ENCODE measurements at regions not wholly inside any gene's neighbourhood (a gene's known extent, or its start where the extent isn't known, plus 50 kb on each side); places are given as distances from the start of the nearest gene placed in this dataset.

GRCh38 chr18:60775978-60776377, 403.4 kb upstream of the MC4R start:
- DNase-seq: no peak
- POLR2A ChIA-PET: no interaction called here
- H3K9me3 ChIP-seq (ENCODE audit: low read length): peaks cover 2% of the 10 kb centered on the region
- H3K27ac ChIP-seq (ENCODE audit: low read depth, low read length): no peak overlapping the region
- Mint-ChIP-seq H3K9me3 (peaks cover 3 to 36% (median 21%) of the 10 kb centered on the region in 5 donors), H3K4me1 (no peaks in the 10 kb centered on the region), H3K27me3 (no peaks in the 10 kb centered on the region), H3K27ac (no peak overlapping the region), H3K4me3 (no peak overlapping the region), H3K36me3 (no peaks in the 10 kb centered on the region)
- H3K4me3 ChIP-seq (ENCODE audit: low read length): no peak overlapping the region
- no peaks in the 10 kb centered on the region for H3K4me1 ChIP-seq (ENCODE audit: insufficient read depth, low read length)
- H3K36me3 ChIP-seq (ENCODE audit: insufficient read depth, low read length): no peaks in the 10 kb centered on the region
- CTCF ChIA-PET: no interaction called here
- H3K27me3 ChIP-seq (ENCODE audit: insufficient read depth, low read length, poor library complexity, severe bottlenecking): no peaks in the 10 kb centered on the region

GRCh38 chr18:60784161-60784560, 411.6 kb upstream of the MC4R start:
- H3K36me3 ChIP-seq (ENCODE audit: insufficient read depth, low read length): no peaks in the 10 kb centered on the region
- no peaks in the 10 kb centered on the region for H3K36me3 Mint-ChIP-seq
- H3K27ac Mint-ChIP-seq: no peak overlapping the region
- CTCF ChIA-PET: no interaction called here
- POLR2A ChIA-PET: no interaction called here
- no peak overlapping the region for H3K4me3 Mint-ChIP-seq
- H3K27me3 Mint-ChIP-seq: no peaks in the 10 kb centered on the region
- H3K27me3 ChIP-seq (ENCODE audit: insufficient read depth, low read length, poor library complexity, severe bottlenecking): no peaks in the 10 kb centered on the region
- DNase-seq: no peak
- no peaks in the 10 kb centered on the region for H3K9me3 ChIP-seq (ENCODE audit: low read length)
- no peaks in the 10 kb centered on the region for H3K4me1 Mint-ChIP-seq
- no peak overlapping the region for H3K4me3 ChIP-seq (ENCODE audit: low read length)
- H3K9me3 Mint-ChIP-seq: peaks cover 2 to 16% (median 5%) of the 10 kb centered on the region in 5 donors
- no peak overlapping the region for H3K27ac ChIP-seq (ENCODE audit: low read depth, low read length)
- H3K4me1 ChIP-seq (ENCODE audit: insufficient read depth, low read length): no peaks in the 10 kb centered on the region

DNA sequence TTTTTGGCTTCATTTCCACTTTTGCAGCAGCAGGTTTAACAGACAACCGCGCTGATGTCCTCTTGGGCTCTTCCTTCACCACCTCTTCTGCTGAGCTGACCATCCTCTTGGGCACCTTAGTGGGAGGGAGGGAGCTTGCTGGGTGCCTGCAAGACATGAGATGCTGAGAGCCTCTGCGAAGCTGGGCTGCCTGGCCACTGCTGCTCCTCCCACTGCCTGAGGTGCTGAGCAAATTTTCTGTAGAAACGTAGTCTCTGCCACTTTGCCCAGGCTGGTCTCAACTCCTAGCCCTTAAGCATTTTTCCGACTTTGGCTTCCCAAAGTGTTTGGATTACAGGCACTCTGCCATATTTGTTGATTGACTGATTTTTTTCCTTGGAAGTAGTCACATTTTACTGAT, 422.2 kb upstream of the MC4R start:
- ChIA-PET POLR2A (no interaction called here), CTCF (no interaction called here)
- Mint-ChIP-seq H3K4me3 (no peak overlapping the region), H3K27ac (no peak overlapping the region), H3K27me3 (no peaks in the 10 kb centered on the region), H3K36me3 (no peaks in the 10 kb centered on the region), H3K9me3 (peaks cover 9 to 16% (median 10%) of the 10 kb centered on the region in 5 donors), H3K4me1 (no peaks in the 10 kb centered on the region)
- DNase-seq: no peak
- H3K27me3 ChIP-seq (ENCODE audit: insufficient read depth, low read length, poor library complexity, severe bottlenecking): no peaks in the 10 kb centered on the region
- H3K9me3 ChIP-seq (ENCODE audit: low read length): no peaks in the 10 kb centered on the region
- no peaks in the 10 kb centered on the region for H3K4me1 ChIP-seq (ENCODE audit: insufficient read depth, low read length)
- no peak overlapping the region for H3K27ac ChIP-seq (ENCODE audit: low read depth, low read length)
- no peak overlapping the region for H3K4me3 ChIP-seq (ENCODE audit: low read length)
- no peaks in the 10 kb centered on the region for H3K36me3 ChIP-seq (ENCODE audit: insufficient read depth, low read length)

GRCh38 chr18:60804415-60804814, 431.8 kb upstream of the MC4R start:
- Mint-ChIP-seq H3K4me1 (no peaks in the 10 kb centered on the region), H3K27ac (no peak overlapping the region), H3K27me3 (no peaks in the 10 kb centered on the region), H3K4me3 (no peak overlapping the region), H3K36me3 (no peaks in the 10 kb centered on the region), H3K9me3 (peaks cover 8 to 30% (median 13%) of the 10 kb centered on the region in 5 donors)
- H3K9me3 ChIP-seq (ENCODE audit: low read length): no peaks in the 10 kb centered on the region
- CTCF ChIA-PET: no interaction called here
- H3K4me3 ChIP-seq (ENCODE audit: low read length): no peak overlapping the region
- no peaks in the 10 kb centered on the region for H3K27me3 ChIP-seq (ENCODE audit: insufficient read depth, low read length, poor library complexity, severe bottlenecking)
- H3K4me1 ChIP-seq (ENCODE audit: insufficient read depth, low read length): no peaks in the 10 kb centered on the region
- POLR2A ChIA-PET: no interaction called here
- H3K27ac ChIP-seq (ENCODE audit: low read depth, low read length): no peak overlapping the region
- no peak for DNase-seq
- no peaks in the 10 kb centered on the region for H3K36me3 ChIP-seq (ENCODE audit: insufficient read depth, low read length)

- Mint-ChIP-seq H3K36me3 (no peaks in the 10 kb centered on the region), H3K4me1 (no peaks in the 10 kb centered on the region), H3K9me3 (peaks cover 0 to 36% (median 5%) of the 10 kb centered on the region in 5 donors), H3K27me3 (no peaks in the 10 kb centered on the region), H3K4me3 (no peak overlapping the region), H3K27ac (no peak overlapping the region)
- Histone ChIP-seq H3K9me3 (ENCODE audit: low read length) (no peaks in the 10 kb centered on the region), H3K36me3 (ENCODE audit: insufficient read depth, low read length) (no peaks in the 10 kb centered on the region), H3K27me3 (ENCODE audit: insufficient read depth, low read length, poor library complexity, severe bottlenecking) (no peaks in the 10 kb centered on the region), H3K4me1 (ENCODE audit: insufficient read depth, low read length) (no peaks in the 10 kb centered on the region), H3K27ac (ENCODE audit: low read depth, low read length) (no peak overlapping the region), H3K4me3 (ENCODE audit: low read length) (no peak overlapping the region)
- ChIA-PET POLR2A (no interaction called here), CTCF (no interaction called here)
- no peak for DNase-seq
Observed at GRCh38 chr18:60809937-60810336, 437.4 kb upstream of the MC4R start.

GRCh38 chr18:60812921-60813320, 440.3 kb upstream of the MC4R start:
- POLR2A ChIA-PET: no interaction called here
- no peak overlapping the region for H3K27ac Mint-ChIP-seq
- CTCF ChIA-PET: no interaction called here
- Histone ChIP-seq H3K4me1 (ENCODE audit: insufficient read depth, low read length) (no peaks in the 10 kb centered on the region), H3K9me3 (ENCODE audit: low read length) (no peaks in the 10 kb centered on the region), H3K27me3 (ENCODE audit: insufficient read depth, low read length, poor library complexity, severe bottlenecking) (no peaks in the 10 kb centered on the region), H3K36me3 (ENCODE audit: insufficient read depth, low read length) (no peaks in the 10 kb centered on the region), H3K4me3 (ENCODE audit: low read length) (no peak overlapping the region), H3K27ac (ENCODE audit: low read depth, low read length) (no peak overlapping the region)
- DNase-seq: no peak
- no peaks in the 10 kb centered on the region for H3K36me3 Mint-ChIP-seq
- peaks cover 0 to 1% of the 10 kb centered on the region in 2 donors for H3K27me3 Mint-ChIP-seq
- no peaks in the 10 kb centered on the region for H3K4me1 Mint-ChIP-seq
- H3K4me3 Mint-ChIP-seq: no peak overlapping the region
- H3K9me3 Mint-ChIP-seq: peaks cover 1 to 24% (median 10%) of the 10 kb centered on the region in 5 donors

- Histone ChIP-seq H3K4me1 (ENCODE audit: insufficient read depth, low read length) (no peaks in the 10 kb centered on the region), H3K9me3 (ENCODE audit: low read length) (no peaks in the 10 kb centered on the region), H3K4me3 (ENCODE audit: low read length) (no peak overlapping the region), H3K27ac (ENCODE audit: low read depth, low read length) (no peak overlapping the region), H3K27me3 (ENCODE audit: insufficient read depth, low read length, poor library complexity, severe bottlenecking) (no peaks in the 10 kb centered on the region), H3K36me3 (ENCODE audit: insufficient read depth, low read length) (no peaks in the 10 kb centered on the region)
- Mint-ChIP-seq H3K4me1 (no peaks in the 10 kb centered on the region), H3K27me3 (no peaks in the 10 kb centered on the region), H3K27ac (no peak overlapping the region), H3K36me3 (no peaks in the 10 kb centered on the region), H3K4me3 (no peak overlapping the region), H3K9me3 (peaks cover 6 to 18% (median 8%) of the 10 kb centered on the region in 5 donors)
- ChIA-PET CTCF (no interaction called here), POLR2A (no interaction called here)
- no peak for DNase-seq
Observed at GRCh38 chr18:60826346-60826745, 453.8 kb upstream of the MC4R start.

DNA sequence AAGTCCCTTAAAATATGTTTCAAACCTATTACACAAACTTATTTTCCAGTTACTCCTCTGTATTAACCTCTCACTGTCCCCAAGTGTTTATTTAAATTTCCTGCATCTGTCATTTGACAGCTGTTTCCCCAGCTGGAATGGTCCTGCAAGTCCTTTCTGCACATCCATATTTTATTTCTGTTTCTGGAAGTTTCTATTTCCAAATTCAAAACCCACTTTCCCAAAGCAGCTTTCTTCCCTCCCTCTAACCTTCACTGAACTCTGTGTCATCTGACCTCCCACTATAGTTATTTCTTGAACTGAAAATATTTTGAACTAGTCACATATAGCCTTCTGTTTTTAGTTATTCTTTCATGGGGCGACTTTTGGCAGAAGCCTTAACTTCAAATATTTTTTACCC, 459.4 kb upstream of the MC4R start:
- Histone ChIP-seq H3K36me3 (ENCODE audit: insufficient read depth, low read length) (no peaks in the 10 kb centered on the region), H3K27me3 (ENCODE audit: insufficient read depth, low read length, poor library complexity, severe bottlenecking) (no peaks in the 10 kb centered on the region), H3K4me1 (ENCODE audit: insufficient read depth, low read length) (no peaks in the 10 kb centered on the region), H3K9me3 (ENCODE audit: low read length) (no peaks in the 10 kb centered on the region), H3K27ac (ENCODE audit: low read depth, low read length) (no peak overlapping the region), H3K4me3 (ENCODE audit: low read length) (no peak overlapping the region)
- CTCF ChIA-PET: no interaction called here
- Mint-ChIP-seq H3K4me1 (no peaks in the 10 kb centered on the region), H3K27me3 (no peaks in the 10 kb centered on the region), H3K9me3 (peaks cover 0 to 13% (median 0%) of the 10 kb centered on the region in 5 donors), H3K27ac (no peak overlapping the region), H3K36me3 (no peaks in the 10 kb centered on the region), H3K4me3 (no peak overlapping the region)
- POLR2A ChIA-PET: no interaction called here
- no peak for DNase-seq

- Histone ChIP-seq H3K36me3 (ENCODE audit: insufficient read depth, low read length) (no peaks in the 10 kb centered on the region), H3K27me3 (ENCODE audit: insufficient read depth, low read length, poor library complexity, severe bottlenecking) (no peaks in the 10 kb centered on the region), H3K27ac (ENCODE audit: low read depth, low read length) (no peak overlapping the region), H3K4me1 (ENCODE audit: insufficient read depth, low read length) (no peaks in the 10 kb centered on the region), H3K9me3 (ENCODE audit: low read length) (no peaks in the 10 kb centered on the region), H3K4me3 (ENCODE audit: low read length) (no peak overlapping the region)
- Mint-ChIP-seq H3K9me3 (peaks cover 0 to 29% (median 12%) of the 10 kb centered on the region in 5 donors), H3K36me3 (no peaks in the 10 kb centered on the region), H3K27me3 (no peaks in the 10 kb centered on the region), H3K27ac (no peak overlapping the region), H3K4me3 (no peak overlapping the region), H3K4me1 (no peaks in the 10 kb centered on the region)
- POLR2A ChIA-PET: no interaction called here
- no peak for DNase-seq
- CTCF ChIA-PET: no interaction called here
Observed at GRCh38 chr18:60838677-60839076, 466.1 kb upstream of the MC4R start.
